Neural cell (in vitro differentiated cells): ENCODE measurements at regions not wholly inside any gene's neighbourhood (a gene's known extent, or its start where the extent isn't known, plus 50 kb on each side); places are given as distances from the start of the nearest gene placed in this dataset.

Experiments used
- H2AFZ ChIP-seq: fragments of 200-600, 300-800 bp; sonication (generic), shearing (Covaris generic); 2 replicates; pipeline ENCODE4 v1.6.0; 2014; ENCODE audit warnings: low read depth, mild to moderate bottlenecking, antibody characterized with exemption, low read length, moderate library complexity
- H3F3A ChIP-seq: fragments of 200-600 bp; shearing (Covaris generic); 2 replicates; pipeline ENCODE4 v1.6.1; 2016; ENCODE audit warnings: mild to moderate bottlenecking, moderate library complexity, mixed read lengths, antibody characterized with exemption, low read length; ENCODE audit not compliant: insufficient read depth, poor library complexity, severe bottlenecking
- H3K27ac ChIP-seq: fragments of 200-600, 300-800 bp; sonication (generic), shearing (Covaris generic); 2 replicates; pipeline ENCODE4 v1.5.1; 2014; ENCODE audit warnings: mild to moderate bottlenecking, low read length, moderate library complexity
- H3K27me3 ChIP-seq: fragments of 300-800, 200-600 bp; sonication (generic), shearing (Covaris generic); 2 replicates; pipeline ENCODE4 v1.6.0; 2014; ENCODE audit warnings: mild to moderate bottlenecking, low read depth, low read length, moderate library complexity; ENCODE audit not compliant: insufficient read depth
- H3K36me3 ChIP-seq: fragments of 300-800, 200-600 bp; sonication (generic), shearing (Covaris generic); 2 replicates; pipeline ENCODE4 v1.5.1; 2014; ENCODE audit warnings: mild to moderate bottlenecking, antibody characterized with exemption, low read length, moderate library complexity; ENCODE audit not compliant: insufficient read depth
- H3K4me2 ChIP-seq: fragments of 300-800, 200-600 bp; sonication (generic), shearing (Covaris generic); 2 replicates; pipeline ENCODE4 v1.6.0; 2014; ENCODE audit warnings: mild to moderate bottlenecking, low read length
- H3K4me3 ChIP-seq: fragments of 300-800, 200-600 bp; sonication (generic), shearing (Covaris generic); 2 replicates; pipeline ENCODE4 v1.5.1; 2014; ENCODE audit warnings: mild to moderate bottlenecking, low read length, moderate library complexity
- H3K79me2 ChIP-seq: fragments of 200-600 bp; shearing (Covaris generic); replicated peaks from 2 replicates; pipeline ENCODE4 v1.6.0; 2014; ENCODE audit warnings: mild to moderate bottlenecking, low read length, moderate library complexity; ENCODE audit not compliant: insufficient read depth
- H3K9ac ChIP-seq: fragments of 300-800, 200-600 bp; sonication (generic), shearing (Covaris generic); 2 replicates; pipeline ENCODE4 v1.6.1; 2016; ENCODE audit warnings: mild to moderate bottlenecking, low read length, mixed read lengths
- H3K9me2 ChIP-seq: fragments of 200-600 bp; shearing (Covaris generic); 2 replicates; pipeline ENCODE4 v1.6.1; 2016; ENCODE audit warnings: mild to moderate bottlenecking, low read length, mixed read lengths; ENCODE audit not compliant: insufficient read depth
- H3K9me3 ChIP-seq: fragments of 200-600, 300-800 bp; sonication (generic), shearing (Covaris generic); 2 replicates; pipeline ENCODE4 v1.6.1; 2016; ENCODE audit warnings: mild to moderate bottlenecking, mixed run types, low read length, moderate library complexity, mixed read lengths
- H4K20me1 ChIP-seq: fragments of 200-600 bp; shearing (Covaris generic); 2 replicates; pipeline ENCODE4 v1.6.1; 2016; ENCODE audit warnings: mild to moderate bottlenecking, mixed run types; ENCODE audit not compliant: insufficient read depth
- EP300 ChIP-seq: fragments of 450-650 bp; conservative IDR thresholded peaks from 2 replicates; pipeline ENCODE4 v1.6.1; 2014; ENCODE audit warnings: antibody characterized with exemption, mild to moderate bottlenecking, moderate library complexity; ENCODE audit not compliant: poor library complexity, severe bottlenecking
- EZH2 ChIP-seq: fragments of 200-600, 300-800 bp; shearing (Covaris generic), sonication (generic); IDR thresholded peaks from 2 replicates; pipeline ENCODE4 v1.6.1; 2014; ENCODE audit warnings: antibody characterized with exemption, low read length, borderline replicate concordance, mild to moderate bottlenecking; ENCODE audit not compliant: insufficient read depth, poor library complexity, severe bottlenecking
- MXI1 ChIP-seq: fragments of 450-650 bp; conservative IDR thresholded peaks from 2 replicates; pipeline ENCODE4 v1.6.1; 2014; ENCODE audit warnings: antibody characterized with exemption, mild to moderate bottlenecking; ENCODE audit not compliant: poor library complexity, severe bottlenecking
- POLR2AphosphoS5 ChIP-seq: IDR thresholded peaks from 2 replicates; pipeline ENCODE4 v1.6.1; 2012
- RAD21 ChIP-seq: fragments of 450-650 bp; conservative IDR thresholded peaks from 2 replicates; pipeline ENCODE4 v1.6.1; 2014; ENCODE audit warnings: antibody characterized with exemption, mild to moderate bottlenecking, moderate library complexity
- SMC3 ChIP-seq: fragments of 450-650 bp; conservative IDR thresholded peaks from 2 replicates; pipeline ENCODE4 v1.6.1; 2014; ENCODE audit warnings: antibody characterized with exemption, mild to moderate bottlenecking, moderate library complexity; ENCODE audit not compliant: poor library complexity
- TAF1 ChIP-seq: IDR thresholded peaks from 2 replicates; pipeline ENCODE4 v1.6.1; 2012; ENCODE audit warnings: low read depth
- TF ChIP-seq, protein P1 (sequence below): IDR thresholded peaks from 2 replicates; pipeline ENCODE4 v1.6.1; 2012; ENCODE audit warnings: borderline replicate concordance
- TF ChIP-seq, protein P2 (sequence below): fragments of 450-650 bp; IDR thresholded peaks from 2 replicates; pipeline ENCODE4 v1.5.1; 2014; ENCODE audit warnings: antibody characterized with exemption, mild to moderate bottlenecking, moderate library complexity; ENCODE audit not compliant: poor library complexity, severe bottlenecking

DNA sequence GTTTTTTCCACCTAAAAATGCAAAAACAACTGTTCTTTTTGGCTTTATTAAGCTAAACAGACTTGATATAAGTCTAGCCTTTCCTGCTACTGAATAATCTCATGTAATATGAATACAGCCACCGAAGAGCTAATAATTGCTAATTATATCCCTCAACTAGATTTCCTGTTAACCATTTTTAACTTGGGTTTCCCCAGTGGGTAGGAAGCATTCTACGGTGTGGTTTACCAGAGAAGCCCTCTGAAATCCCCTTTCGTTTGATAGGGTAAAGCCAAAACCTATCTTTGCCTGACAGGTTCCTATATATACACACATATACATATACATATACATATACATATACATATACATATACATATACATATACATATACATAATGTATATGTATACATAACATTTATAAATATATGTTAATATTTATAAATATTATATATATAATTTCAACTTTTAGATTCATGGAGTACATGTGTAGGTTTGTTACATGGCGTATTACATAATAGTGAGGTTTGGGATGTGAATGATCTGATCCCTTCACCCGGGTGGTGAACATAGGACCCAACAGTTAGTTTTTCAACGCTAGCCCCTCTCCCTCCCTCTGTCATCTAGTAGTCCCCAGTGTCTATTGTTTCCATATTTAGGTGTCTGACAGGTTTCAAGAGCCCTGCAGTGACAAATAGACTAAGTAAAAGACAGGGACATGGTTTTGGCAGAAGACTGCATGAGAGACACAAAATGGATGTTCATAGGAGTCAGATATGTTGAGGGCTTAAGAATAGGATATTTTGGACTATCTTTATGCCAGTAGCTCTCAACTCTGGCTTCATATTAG lies 62.4 kb downstream of the ATXN3L start:
- no peak overlapping the region for H2AFZ ChIP-seq
- H3K79me2 ChIP-seq = no peaks in the 10 kb centered on the region
- no peak overlapping the region for H3K27ac ChIP-seq
- no peak overlapping the region for H3K4me3 ChIP-seq
- H4K20me1 ChIP-seq = no peaks in the 10 kb centered on the region
- H3K27me3 ChIP-seq = no peaks in the 10 kb centered on the region
- H3K9me2 ChIP-seq = no peaks in the 10 kb centered on the region
- no peak overlapping the region for H3K4me2 ChIP-seq
- H3F3A ChIP-seq = no peaks in the 10 kb centered on the region
- no peaks in the 10 kb centered on the region for H3K36me3 ChIP-seq
- no peaks in the 10 kb centered on the region for H3K9me3 ChIP-seq
- no peak overlapping the region for H3K9ac ChIP-seq
- TF ChIP-seq EP300 (no peak), EZH2 (no peak), SMC3 (no peak), POLR2AphosphoS5 (no peak), RAD21 (no peak), MXI1 (no peak), TAF1 (no peak)
- TF ChIP-seq, protein P1, sequence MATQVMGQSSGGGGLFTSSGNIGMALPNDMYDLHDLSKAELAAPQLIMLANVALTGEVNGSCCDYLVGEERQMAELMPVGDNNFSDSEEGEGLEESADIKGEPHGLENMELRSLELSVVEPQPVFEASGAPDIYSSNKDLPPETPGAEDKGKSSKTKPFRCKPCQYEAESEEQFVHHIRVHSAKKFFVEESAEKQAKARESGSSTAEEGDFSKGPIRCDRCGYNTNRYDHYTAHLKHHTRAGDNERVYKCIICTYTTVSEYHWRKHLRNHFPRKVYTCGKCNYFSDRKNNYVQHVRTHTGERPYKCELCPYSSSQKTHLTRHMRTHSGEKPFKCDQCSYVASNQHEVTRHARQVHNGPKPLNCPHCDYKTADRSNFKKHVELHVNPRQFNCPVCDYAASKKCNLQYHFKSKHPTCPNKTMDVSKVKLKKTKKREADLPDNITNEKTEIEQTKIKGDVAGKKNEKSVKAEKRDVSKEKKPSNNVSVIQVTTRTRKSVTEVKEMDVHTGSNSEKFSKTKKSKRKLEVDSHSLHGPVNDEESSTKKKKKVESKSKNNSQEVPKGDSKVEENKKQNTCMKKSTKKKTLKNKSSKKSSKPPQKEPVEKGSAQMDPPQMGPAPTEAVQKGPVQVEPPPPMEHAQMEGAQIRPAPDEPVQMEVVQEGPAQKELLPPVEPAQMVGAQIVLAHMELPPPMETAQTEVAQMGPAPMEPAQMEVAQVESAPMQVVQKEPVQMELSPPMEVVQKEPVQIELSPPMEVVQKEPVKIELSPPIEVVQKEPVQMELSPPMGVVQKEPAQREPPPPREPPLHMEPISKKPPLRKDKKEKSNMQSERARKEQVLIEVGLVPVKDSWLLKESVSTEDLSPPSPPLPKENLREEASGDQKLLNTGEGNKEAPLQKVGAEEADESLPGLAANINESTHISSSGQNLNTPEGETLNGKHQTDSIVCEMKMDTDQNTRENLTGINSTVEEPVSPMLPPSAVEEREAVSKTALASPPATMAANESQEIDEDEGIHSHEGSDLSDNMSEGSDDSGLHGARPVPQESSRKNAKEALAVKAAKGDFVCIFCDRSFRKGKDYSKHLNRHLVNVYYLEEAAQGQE = no peak
- TF ChIP-seq, protein P2, sequence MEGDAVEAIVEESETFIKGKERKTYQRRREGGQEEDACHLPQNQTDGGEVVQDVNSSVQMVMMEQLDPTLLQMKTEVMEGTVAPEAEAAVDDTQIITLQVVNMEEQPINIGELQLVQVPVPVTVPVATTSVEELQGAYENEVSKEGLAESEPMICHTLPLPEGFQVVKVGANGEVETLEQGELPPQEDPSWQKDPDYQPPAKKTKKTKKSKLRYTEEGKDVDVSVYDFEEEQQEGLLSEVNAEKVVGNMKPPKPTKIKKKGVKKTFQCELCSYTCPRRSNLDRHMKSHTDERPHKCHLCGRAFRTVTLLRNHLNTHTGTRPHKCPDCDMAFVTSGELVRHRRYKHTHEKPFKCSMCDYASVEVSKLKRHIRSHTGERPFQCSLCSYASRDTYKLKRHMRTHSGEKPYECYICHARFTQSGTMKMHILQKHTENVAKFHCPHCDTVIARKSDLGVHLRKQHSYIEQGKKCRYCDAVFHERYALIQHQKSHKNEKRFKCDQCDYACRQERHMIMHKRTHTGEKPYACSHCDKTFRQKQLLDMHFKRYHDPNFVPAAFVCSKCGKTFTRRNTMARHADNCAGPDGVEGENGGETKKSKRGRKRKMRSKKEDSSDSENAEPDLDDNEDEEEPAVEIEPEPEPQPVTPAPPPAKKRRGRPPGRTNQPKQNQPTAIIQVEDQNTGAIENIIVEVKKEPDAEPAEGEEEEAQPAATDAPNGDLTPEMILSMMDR = no peak

DNA sequence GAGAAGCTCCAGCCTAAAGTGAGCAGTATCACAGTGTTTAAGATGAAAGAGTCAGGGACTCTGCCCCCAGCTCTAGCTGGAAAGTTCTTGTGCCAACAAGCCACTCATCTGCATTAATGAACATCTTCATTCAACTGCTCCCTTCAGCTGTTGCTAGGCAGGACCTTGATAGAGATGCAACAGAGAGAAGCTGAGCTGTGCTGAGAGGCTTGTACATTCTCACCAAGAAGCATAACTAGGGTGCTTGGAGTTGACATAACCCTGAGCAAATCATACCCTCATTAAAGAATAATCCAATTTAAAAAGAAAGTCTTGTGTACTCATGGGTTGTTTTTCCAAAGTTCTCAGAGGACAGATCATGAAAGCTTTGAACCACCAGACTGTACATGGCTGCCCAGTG lies 63.2 kb downstream of the ATXN3L start:
- H3K9me3 ChIP-seq = no peaks in the 10 kb centered on the region
- no peak overlapping the region for H3K4me2 ChIP-seq
- no peaks in the 10 kb centered on the region for H3K9me2 ChIP-seq
- no peak for TF ChIP-seq MXI1
- TF ChIP-seq SMC3 = no peak
- TF ChIP-seq RAD21 = no peak
- TF ChIP-seq EZH2 = no peak
- TF ChIP-seq, protein P2 = no peak
- no peak for TF ChIP-seq POLR2AphosphoS5
- TF ChIP-seq, protein P1 = no peak
- TF ChIP-seq TAF1 = no peak
- TF ChIP-seq EP300 = no peak
- no peaks in the 10 kb centered on the region for H3F3A ChIP-seq
- no peak overlapping the region for H3K27ac ChIP-seq
- no peaks in the 10 kb centered on the region for H3K27me3 ChIP-seq
- no peaks in the 10 kb centered on the region for H4K20me1 ChIP-seq
- no peak overlapping the region for H3K4me3 ChIP-seq
- no peak overlapping the region for H2AFZ ChIP-seq
- H3K79me2 ChIP-seq = no peaks in the 10 kb centered on the region
- H3K36me3 ChIP-seq = no peaks in the 10 kb centered on the region
- no peak overlapping the region for H3K9ac ChIP-seq
